ENCODE measurements at regions not wholly inside any gene's neighbourhood (a gene's known extent, or its start where the extent isn't known, plus 50 kb on each side); places are given as distances from the start of the nearest gene placed in this dataset.

DNA sequence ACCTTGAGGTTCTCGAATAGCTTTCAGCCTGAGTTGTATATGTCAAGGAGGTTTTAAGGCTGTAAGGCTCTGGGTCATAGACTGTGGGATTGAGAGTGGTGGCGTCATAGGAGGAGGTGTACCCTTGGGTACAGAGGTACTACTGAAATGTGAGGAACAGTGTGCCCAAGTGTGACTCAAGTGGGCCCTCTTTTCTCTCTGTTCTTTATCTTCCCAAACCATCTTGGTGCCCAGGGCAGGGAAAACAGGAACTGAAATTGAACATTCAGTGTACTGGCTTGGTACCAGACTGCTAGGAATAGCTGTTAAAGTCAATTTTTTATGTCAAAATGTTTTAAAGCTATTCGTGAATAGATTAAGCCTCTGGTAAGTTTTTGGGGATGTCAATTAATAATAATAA is 136.2 kb upstream of the RPS6KA3 start:
- TF ChIP-seq POLR2A (IDR thresholded peaks at IDR 0.05; ENCODE audit: low read length) (no peak), GATA1 (IDR thresholded peaks at IDR 0.05; ENCODE audit: low read depth, low read length) (no peak)
